SK-N-MC (cell line): ENCODE measurements at regions not wholly inside any gene's neighbourhood (a gene's known extent, or its start where the extent isn't known, plus 50 kb on each side); places are given as distances from the start of the nearest gene placed in this dataset.
"Not testable (repeated sequence)": the region's sequence is repeated elsewhere in the genome, so short reads cannot be mapped to it uniquely, and the experiment has no call there.

Source experiments
- DNase-seq: peaks from one replicate; pipeline ENCODE4 v3.0.0-alpha.2; 2011; ENCODE audit warnings: low read depth, low spot score
- H3K27ac ChIP-seq: fragments of 200-600 bp; sonication (generic); 2 replicates; pipeline ENCODE4 v1.5.1; 2016; ENCODE audit warnings: mixed run types
- H3K36me3 ChIP-seq: fragments of 200-600 bp; sonication (generic); 2 replicates; pipeline ENCODE4 v1.6.1; 2017; ENCODE audit warnings: antibody characterized with exemption, low read length, mixed read lengths; ENCODE audit not compliant: insufficient read depth
- H3K4me3 ChIP-seq: fragments of 200-600 bp; sonication (generic); 2 replicates; pipeline ENCODE4 v1.5.1; 2016
- H3K9ac ChIP-seq: fragments of 200-600 bp; sonication (generic); 2 replicates; pipeline ENCODE4 v1.8.0; 2017; ENCODE audit warnings: mixed run types, mixed read lengths; ENCODE audit not compliant: insufficient read length
- H3K9me3 ChIP-seq: fragments of 200-600 bp; sonication (generic); 2 replicates; pipeline ENCODE4 v1.6.1; 2017; ENCODE audit warnings: low read depth, mild to moderate bottlenecking, antibody characterized with exemption, low read length, moderate library complexity, mixed read lengths
- EZH2 ChIP-seq: fragments of 200-600 bp; sonication (generic); IDR thresholded peaks from one replicate; pipeline ENCODE4 v1.6.1; 2017; ENCODE audit warnings: antibody characterized with exemption
- FOXP2 ChIP-seq: optimal IDR thresholded peaks from 2 replicates; pipeline ENCODE3; 2011; ENCODE audit warnings: mild to moderate bottlenecking, moderate library complexity; ENCODE audit not compliant: insufficient read depth; ENCODE audit errors: extremely low read length, control extremely low read depth
- POLR2AphosphoS5 ChIP-seq: IDR thresholded peaks from 2 replicates; pipeline ENCODE4 v1.6.1; 2012; ENCODE audit warnings: mild to moderate bottlenecking, low read depth, low read length, borderline replicate concordance

DNA sequence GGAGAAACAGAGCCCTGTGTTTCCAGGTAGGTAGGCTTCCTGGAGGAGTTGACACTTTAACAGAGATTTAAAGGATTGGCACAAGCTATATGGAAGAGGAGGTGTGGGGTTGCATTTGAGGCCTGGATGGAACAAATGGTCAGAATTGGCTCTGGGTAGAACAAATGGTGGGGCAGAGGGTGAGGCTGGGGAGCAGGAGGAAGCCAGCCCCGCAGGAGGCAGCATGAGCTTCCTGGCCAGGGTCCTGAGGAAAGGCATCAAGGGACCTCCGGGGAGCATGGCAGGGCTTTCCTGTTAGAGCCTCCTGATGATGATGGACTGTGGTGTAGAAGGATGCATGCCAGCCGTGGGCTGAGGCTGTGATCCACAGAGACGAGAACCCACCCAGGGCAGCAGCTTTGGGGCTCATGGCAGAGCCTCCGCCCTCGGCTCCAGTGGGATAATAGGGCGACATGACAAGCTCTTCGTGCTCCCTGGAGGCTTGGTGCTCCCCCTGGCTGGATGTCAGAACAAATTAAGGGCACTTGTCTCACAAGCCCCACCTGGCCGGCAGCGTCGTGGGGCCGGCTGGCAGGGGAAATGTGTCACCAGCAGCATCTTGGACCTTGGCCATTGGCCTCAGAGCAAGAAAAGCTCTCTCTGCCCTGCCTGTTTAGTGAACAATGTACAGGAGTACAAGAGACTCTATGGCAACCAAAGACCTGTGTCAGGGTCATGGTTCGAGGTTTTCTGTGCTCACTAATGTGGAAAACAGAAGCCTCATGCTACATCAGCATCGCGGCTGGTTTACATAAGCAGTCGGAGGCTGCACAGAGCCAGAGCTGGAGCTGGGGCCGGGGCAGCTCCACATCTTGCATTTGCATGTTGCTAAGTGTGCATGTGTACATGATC lies 153.5 kb downstream of the MYCN start:
- no peak overlapping the region for H3K27ac ChIP-seq
- H3K9ac ChIP-seq, result no peak overlapping the region
- TF ChIP-seq FOXP2 (no peak), POLR2AphosphoS5 (no peak), EZH2 (no peak)
- H3K4me3 ChIP-seq, result no peak overlapping the region
- DNase-seq, result no peak
- H3K36me3 ChIP-seq, result no peaks in the 10 kb centered on the region
- H3K9me3 ChIP-seq, result no peaks in the 10 kb centered on the region

DNA sequence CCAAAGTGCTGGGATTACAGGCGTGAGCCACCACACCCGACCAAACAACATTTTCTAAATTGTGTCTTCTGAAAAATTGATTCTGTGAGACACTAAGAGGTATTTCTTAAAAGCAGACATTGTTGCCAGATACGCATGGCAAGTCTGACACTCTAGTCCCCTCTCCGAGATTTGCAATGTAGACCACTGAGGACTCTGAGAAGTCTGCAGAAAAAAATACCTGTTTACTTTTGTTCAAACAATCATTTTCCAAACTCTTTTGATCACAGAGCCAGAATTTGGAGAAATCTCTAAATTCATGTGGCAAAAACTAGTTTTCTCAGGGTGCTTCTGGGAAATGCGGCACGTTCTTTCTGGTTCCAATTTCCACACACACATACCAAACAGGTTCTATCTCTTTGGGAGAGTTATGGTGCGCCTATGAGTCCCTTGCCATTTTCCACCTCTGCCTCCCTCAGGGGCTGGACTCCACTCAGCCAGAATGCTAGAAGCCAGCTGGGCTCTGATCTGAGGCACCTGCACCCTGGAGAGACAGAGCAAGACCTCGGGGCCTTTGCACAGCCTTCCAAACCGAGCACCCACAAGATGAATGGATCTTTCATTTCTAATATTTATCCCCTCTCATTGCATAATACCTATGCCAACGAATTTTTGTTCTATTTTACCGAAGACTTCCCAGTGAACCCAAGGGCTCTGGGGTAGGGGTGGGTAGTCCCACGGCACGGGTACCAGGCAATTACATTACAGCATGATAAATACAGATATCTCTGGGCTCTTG lies 152.7 kb downstream of the MYCN start:
- H3K27ac ChIP-seq, result no peak overlapping the region
- no peak for DNase-seq
- TF ChIP-seq FOXP2, result no peak
- TF ChIP-seq POLR2AphosphoS5, result no peak
- TF ChIP-seq EZH2, result no peak
- no peaks in the 10 kb centered on the region for H3K36me3 ChIP-seq
- no peak overlapping the region for H3K9ac ChIP-seq
- H3K4me3 ChIP-seq, result no peak overlapping the region
- no peaks in the 10 kb centered on the region for H3K9me3 ChIP-seq

DNA sequence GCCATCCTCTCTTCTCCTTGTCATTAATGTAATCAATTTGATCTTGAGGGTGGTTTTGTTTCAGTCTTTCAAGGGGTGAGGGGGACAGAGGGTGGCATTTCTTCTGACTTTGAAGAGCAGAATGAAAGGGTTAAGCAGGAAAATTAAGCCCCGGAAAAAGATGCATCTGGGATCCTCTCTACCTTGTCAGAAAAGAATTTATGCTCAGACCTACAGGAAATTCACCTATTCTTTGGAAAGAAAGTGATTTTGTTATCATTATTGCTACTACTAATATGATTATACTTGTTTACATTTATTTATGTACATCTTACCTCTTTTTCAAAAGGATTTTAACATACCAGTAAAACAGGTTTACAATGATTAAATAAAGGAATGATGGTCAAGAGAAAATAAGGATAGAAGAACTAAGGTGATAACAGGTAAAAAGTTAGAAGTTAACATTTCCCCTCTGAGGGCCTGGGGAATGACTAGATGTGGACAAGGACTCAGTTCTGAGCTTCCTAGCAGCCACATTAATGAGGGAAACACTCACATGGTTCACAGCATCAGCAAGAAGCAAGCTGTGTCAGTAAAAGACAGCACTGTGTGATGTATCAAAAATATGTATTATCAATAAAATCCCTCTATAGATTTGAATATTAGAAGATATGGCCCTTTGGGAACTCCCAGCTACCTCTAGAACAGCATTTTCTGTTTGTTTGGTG lies 151.4 kb downstream of the MYCN start:
- Histone ChIP-seq H3K9me3 (no peaks in the 10 kb centered on the region), H3K36me3 (no peaks in the 10 kb centered on the region), H3K4me3 (no peak overlapping the region), H3K27ac (no peak overlapping the region), H3K9ac (no peak overlapping the region)
- DNase-seq, result no peak
- no peak for TF ChIP-seq EZH2
- TF ChIP-seq FOXP2, result no peak
- TF ChIP-seq POLR2AphosphoS5, result no peak

DNA sequence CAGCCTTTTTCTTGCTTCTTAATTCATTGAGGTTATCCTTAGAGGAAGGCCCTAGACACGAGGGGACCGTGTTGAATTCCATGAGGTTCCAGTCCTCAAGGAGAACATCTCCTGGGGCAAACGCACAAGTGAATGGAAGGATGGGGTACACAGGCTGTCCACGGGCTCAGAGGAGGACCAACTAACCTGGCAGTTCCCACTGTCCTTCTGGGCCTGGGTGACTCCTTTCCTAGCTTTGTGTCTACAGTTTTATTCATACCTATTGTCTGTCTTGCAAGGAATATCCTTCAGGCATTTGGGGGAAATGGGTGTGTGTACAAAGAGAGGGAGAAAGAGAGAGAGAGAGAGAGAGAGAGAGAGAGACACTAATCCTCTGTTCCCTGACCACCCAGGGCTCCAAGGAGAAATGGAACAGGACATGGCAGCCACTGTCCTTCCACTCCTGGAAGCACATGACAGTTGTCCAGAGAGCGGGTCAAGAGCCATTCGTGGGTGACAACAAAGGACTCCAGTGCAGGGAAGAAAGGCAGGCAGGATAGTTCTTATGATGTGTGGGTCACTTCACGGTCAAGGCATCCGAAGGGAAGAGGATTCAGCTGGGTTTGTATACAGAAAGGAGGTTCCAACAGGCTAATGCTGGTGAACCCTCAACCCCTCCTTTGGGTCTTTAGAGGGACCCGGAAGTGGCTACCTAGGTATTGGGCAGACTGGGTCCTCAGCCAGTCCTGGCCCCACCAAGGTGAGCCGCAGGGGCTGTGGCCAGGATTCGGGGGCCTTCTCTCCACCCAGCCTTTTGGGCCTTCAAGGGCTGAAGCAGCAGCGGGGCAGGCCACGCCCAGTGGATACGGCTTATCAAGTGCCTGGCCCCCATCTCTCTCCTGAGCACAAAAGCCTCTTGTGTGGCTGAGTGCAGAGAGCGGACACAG lies 150.6 kb downstream of the MYCN start:
- no peaks in the 10 kb centered on the region for H3K36me3 ChIP-seq
- no peak overlapping the region for H3K9ac ChIP-seq
- H3K4me3 ChIP-seq, result no peak overlapping the region
- TF ChIP-seq EZH2, result no peak
- TF ChIP-seq POLR2AphosphoS5, result no peak
- no peak for TF ChIP-seq FOXP2
- DNase-seq, result no peak
- no peaks in the 10 kb centered on the region for H3K9me3 ChIP-seq
- H3K27ac ChIP-seq, result no peak overlapping the region

DNA sequence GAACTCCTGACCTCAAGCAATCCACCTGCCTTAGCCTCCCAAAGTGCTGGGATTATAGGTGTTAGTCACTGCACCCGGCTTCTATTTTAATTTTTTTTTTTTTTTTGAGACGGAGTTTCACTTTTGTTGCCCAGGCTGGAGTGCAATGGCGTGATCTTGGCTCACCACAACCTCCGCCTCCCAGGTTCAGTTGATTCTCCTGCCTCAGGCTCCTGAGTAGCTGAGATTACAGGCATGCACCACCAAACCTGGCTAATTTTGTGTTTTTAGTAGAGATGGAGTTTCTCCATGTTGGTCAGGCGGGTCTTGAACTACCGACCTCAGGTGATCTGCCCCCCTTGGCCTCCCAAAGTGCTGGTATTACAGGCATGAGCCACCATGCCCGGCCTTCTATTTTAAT lies 149.1 kb downstream of the MYCN start:
- not testable (repeated sequence) for H3K36me3 ChIP-seq, H3K9me3 ChIP-seq, H3K9ac ChIP-seq, DNase-seq, H3K4me3 ChIP-seq, H3K27ac ChIP-seq

DNA sequence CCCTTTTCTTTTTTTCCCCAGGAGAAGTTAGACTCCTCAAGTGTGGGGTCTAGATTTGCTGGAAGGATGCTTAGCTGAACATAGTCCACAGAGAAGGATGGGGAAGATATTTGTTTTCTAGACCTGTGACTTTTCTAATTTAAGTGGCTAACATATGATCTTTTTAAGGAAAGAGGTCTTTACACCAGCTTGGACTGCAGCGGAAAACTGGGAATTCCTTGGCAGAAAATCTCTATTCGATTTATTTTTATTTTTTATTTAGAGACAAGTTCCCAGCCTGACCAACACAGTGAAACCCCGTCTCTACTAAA lies 148.4 kb downstream of the MYCN start:
- no peak overlapping the region for H3K27ac ChIP-seq
- no peaks in the 10 kb centered on the region for H3K9me3 ChIP-seq
- no peaks in the 10 kb centered on the region for H3K36me3 ChIP-seq
- H3K9ac ChIP-seq, result no peak overlapping the region
- TF ChIP-seq FOXP2 (no peak), EZH2 (no peak), POLR2AphosphoS5 (no peak)
- no peak for DNase-seq
- H3K4me3 ChIP-seq, result no peak overlapping the region

DNA sequence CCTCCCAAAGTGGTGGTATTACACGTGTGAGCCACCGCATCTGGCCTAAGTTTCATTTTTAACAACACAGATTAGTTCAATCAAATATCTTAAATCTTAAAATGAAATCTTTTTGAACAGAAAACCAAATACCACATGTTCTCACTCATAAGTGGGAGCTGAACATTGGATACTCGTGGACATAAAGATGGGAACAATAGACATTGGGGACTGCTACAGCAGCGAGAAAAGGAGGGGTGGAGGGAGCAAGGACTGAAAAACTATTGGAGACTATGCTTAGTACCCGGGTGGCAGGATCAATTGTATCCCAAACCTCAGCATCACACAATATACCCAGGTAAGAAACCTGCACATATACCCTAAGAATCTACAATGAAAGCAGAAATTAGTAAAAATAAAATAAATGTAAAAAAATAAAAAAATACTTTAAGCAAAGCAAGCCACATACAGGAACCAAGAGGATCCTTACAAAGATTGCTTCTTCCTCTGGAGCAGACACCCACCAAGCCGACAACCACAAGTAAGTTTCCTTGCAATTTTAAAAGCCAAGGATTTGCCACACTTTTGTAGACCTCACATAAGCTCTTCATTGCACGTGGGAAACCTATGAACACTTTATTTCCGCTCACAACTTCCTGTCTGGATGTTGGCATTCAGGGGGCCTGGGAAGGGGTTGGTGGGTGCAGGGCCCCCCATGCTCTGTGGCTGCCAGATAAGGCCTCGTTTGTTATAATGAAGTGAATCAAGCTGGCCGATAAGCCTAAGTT lies 147.9 kb downstream of the MYCN start:
- DNase-seq, result no peak
- H3K9ac ChIP-seq, result no peak overlapping the region
- no peak overlapping the region for H3K4me3 ChIP-seq
- no peaks in the 10 kb centered on the region for H3K9me3 ChIP-seq
- H3K27ac ChIP-seq, result no peak overlapping the region
- TF ChIP-seq FOXP2, result no peak
- TF ChIP-seq EZH2, result no peak
- no peak for TF ChIP-seq POLR2AphosphoS5
- no peaks in the 10 kb centered on the region for H3K36me3 ChIP-seq

DNA sequence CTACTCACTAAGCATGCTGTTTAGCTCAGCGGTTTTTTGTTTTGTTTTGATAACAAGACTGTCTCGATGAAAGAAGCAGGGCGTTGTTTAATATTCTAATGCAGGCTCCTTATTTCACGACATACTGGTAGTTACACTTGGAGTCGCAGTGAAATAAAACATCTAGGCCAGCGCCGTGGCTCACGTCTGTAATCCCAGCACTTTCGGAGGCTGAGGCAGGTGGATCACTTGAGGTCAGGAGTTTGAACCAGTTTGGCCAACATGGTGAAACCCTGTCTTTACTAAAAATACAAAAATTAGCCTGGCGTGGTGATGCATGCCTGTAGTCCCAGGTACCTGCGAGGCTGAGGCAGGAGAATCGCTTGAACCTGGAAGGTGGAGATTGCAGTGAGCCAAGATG lies 145.8 kb downstream of the MYCN start:
- not testable (repeated sequence) for H3K9me3 ChIP-seq, H3K36me3 ChIP-seq, H3K9ac ChIP-seq, DNase-seq, H3K4me3 ChIP-seq, H3K27ac ChIP-seq
